ENCODE measurements at regions not wholly inside any gene's neighbourhood (a gene's known extent, or its start where the extent isn't known, plus 50 kb on each side); places are given as distances from the start of the nearest gene placed in this dataset.

GRCh38 chr20:6407163-6407562 lies 284.3 kb upstream of the FERMT1 start:
- no peaks in the 10 kb centered on the region for H3K4me1 ChIP-seq (ENCODE audit: control insufficient read depth in 1 of 2, insufficient read depth in 2 of 2, low read length in 2 of 2)
- no peaks in the 10 kb centered on the region for H3K79me2 ChIP-seq (ENCODE audit: insufficient read depth, low read length)
- H3K27ac ChIP-seq (ENCODE audit: low read depth in 1 of 2, low read length in 2 of 2): no peak overlapping the region
- DNase-seq: no peak
- Mint-ChIP-seq H3K4me3 (no peak overlapping the region), H3K9me3 (peaks cover 0 to 2% (median 0%) of the 10 kb centered on the region in 7 donors), H3K4me1 (no peaks in the 10 kb centered on the region), H3K27ac (no peak overlapping the region), H3K27me3 (ENCODE audit: low read depth in 3 of 3) (peaks cover 1 to 3% (median 2%) of the 10 kb centered on the region in 3 donors), H3K36me3 (no peaks in the 10 kb centered on the region)
- H3K36me3 ChIP-seq (replicated peaks in 1 of 2; ENCODE audit: control insufficient read depth in 1 of 2, insufficient read depth in 2 of 2, low read length in 2 of 2): no peaks in the 10 kb centered on the region
- no peaks in the 10 kb centered on the region for H3K9me3 ChIP-seq (replicated peaks in 1 of 2; ENCODE audit: control insufficient read depth in 1 of 2, insufficient read depth in 1 of 2, low read length in 2 of 2)
- no peaks in the 10 kb centered on the region for H4K20me1 ChIP-seq (ENCODE audit: insufficient read depth, low read length)
- intact Hi-C loops (cut with micrococcal nuclease): no loop called here
- no peak overlapping the region for H2AFZ ChIP-seq (ENCODE audit: insufficient read depth, low read depth, low read length, poor library complexity, severe bottlenecking)
- no peak overlapping the region for H3K4me3 ChIP-seq (replicated peaks in 1 of 3; ENCODE audit: low read depth in 2 of 3, low read length in 3 of 3)
- no peak overlapping the region for H3K9ac ChIP-seq (ENCODE audit: insufficient read depth, low read length, poor library complexity, severe bottlenecking)
- 100% methylated on average over 1 of the region's 5 CpGs for WGBS (ENCODE audit: insufficient coverage)
- no peak overlapping the region for H3K4me2 ChIP-seq (replicated peaks; ENCODE audit: extremely low read depth, low read length, poor library complexity, severe bottlenecking)
- no peaks in the 10 kb centered on the region for H3K27me3 ChIP-seq (ENCODE audit: control insufficient read depth in 2 of 2, insufficient read depth in 2 of 2, low read length in 2 of 2)
- TF ChIP-seq CTCF (IDR thresholded peaks at IDR 0.05): no peak

- Histone ChIP-seq H3K9ac (ENCODE audit: insufficient read depth, low read length, poor library complexity, severe bottlenecking) (no peak overlapping the region), H3K79me2 (ENCODE audit: insufficient read depth, low read length) (no peaks in the 10 kb centered on the region), H3K9me3 (replicated peaks in 1 of 2; ENCODE audit: control insufficient read depth in 1 of 2, insufficient read depth in 1 of 2, low read length in 2 of 2) (no peaks in the 10 kb centered on the region), H3K27ac (ENCODE audit: low read depth in 1 of 2, low read length in 2 of 2) (no peak overlapping the region), H2AFZ (ENCODE audit: insufficient read depth, low read depth, low read length, poor library complexity, severe bottlenecking) (no peak overlapping the region), H4K20me1 (ENCODE audit: insufficient read depth, low read length) (no peaks in the 10 kb centered on the region), H3K4me1 (ENCODE audit: control insufficient read depth in 1 of 2, insufficient read depth in 2 of 2, low read length in 2 of 2) (no peaks in the 10 kb centered on the region), H3K36me3 (replicated peaks in 1 of 2; ENCODE audit: control insufficient read depth in 1 of 2, insufficient read depth in 2 of 2, low read length in 2 of 2) (no peaks in the 10 kb centered on the region), H3K4me2 (replicated peaks; ENCODE audit: extremely low read depth, low read length, poor library complexity, severe bottlenecking) (no peak overlapping the region), H3K4me3 (replicated peaks in 1 of 3; ENCODE audit: low read depth in 2 of 3, low read length in 3 of 3) (no peak overlapping the region), H3K27me3 (ENCODE audit: control insufficient read depth in 2 of 2, insufficient read depth in 2 of 2, low read length in 2 of 2) (no peaks in the 10 kb centered on the region)
- Mint-ChIP-seq H3K4me3 (no peak overlapping the region), H3K36me3 (no peaks in the 10 kb centered on the region), H3K27me3 (ENCODE audit: low read depth in 3 of 3) (peaks cover 1 to 4% (median 2%) of the 10 kb centered on the region in 3 donors), H3K4me1 (no peaks in the 10 kb centered on the region), H3K27ac (no peak overlapping the region), H3K9me3 (peaks cover 0 to 3% (median 0%) of the 10 kb centered on the region in 7 donors)
- intact Hi-C loops (cut with micrococcal nuclease): no loop called here
- TF ChIP-seq CTCF (IDR thresholded peaks at IDR 0.05): no peak
- no peak for DNase-seq
- 41% methylated on average over 3 of the region's 3 CpGs for WGBS (ENCODE audit: insufficient coverage)
Measured at GRCh38 chr20:6401893-6402557, 279.2 kb upstream of the FERMT1 start.

Data from CD14-positive monocyte (primary cell).